Adrenal gland (tissue), 9 donors: ENCODE measurements at regions not wholly inside any gene's neighbourhood (a gene's known extent, or its start where the extent isn't known, plus 50 kb on each side); places are given as distances from the start of the nearest gene placed in this dataset.
"Not testable (repeated sequence)": the region's sequence is repeated elsewhere in the genome, so short reads cannot be mapped to it uniquely, and the experiment has no call there.

Experiments used
- DNase-seq, 7 donors: peaks; one replicate each; pipeline ENCODE4 v3.0.0-alpha.2; 2019 to 2020
- H3K27ac ChIP-seq, 5 donors: fragments of 200-600 bp; sonication (generic) in 4 of 5; 1 replicate in 3 of 5; 2 replicates in 2 of 5; pipeline versions ENCODE4 v1.5.1 to v1.8.0; 2016 to 2020; ENCODE audit warnings: mild to moderate bottlenecking in 1 of 5
- H3K27me3 ChIP-seq: fragments of 200-600 bp; 2 replicates; pipeline ENCODE4 v1.8.0; 2021
- H3K36me3 ChIP-seq, 2 donors: fragments of 200-600 bp; replicated peaks in 1 of 2; 1 replicate in 1 of 2; 2 replicates in 1 of 2; pipeline versions ENCODE4 v1.5.1 to v1.8.0; 2018 to 2022
- H3K4me1 ChIP-seq, 2 donors: fragments of 200-600 bp; replicated peaks in 1 of 2; 1 replicate in 1 of 2; 2 replicates in 1 of 2; pipeline versions ENCODE4 v1.5.1 to v1.8.0; 2018 to 2021
- H3K4me3 ChIP-seq, 4 donors: fragments of 200-600 bp; sonication (generic) in 3 of 4; one replicate each; pipeline ENCODE4 v1.5.1; 2016 to 2018
- H3K9me3 ChIP-seq, 3 donors: fragments of 200-600 bp; sonication (generic) in 1 of 3; replicated peaks in 1 of 3; 1 replicate in 2 of 3; 2 replicates in 1 of 3; pipeline versions ENCODE4 v1.5.1 to v1.8.0; 2016 to 2021
- CTCF ChIP-seq, 6 experiments: fragments of 450-650 bp in 4 of 6; fragments of 200-600 bp in 2 of 6; sonication (generic) in 1 of 6; IDR thresholded peaks; 1 replicate in 5 of 6; 2 replicates in 1 of 6; pipeline versions ENCODE4 v1.5.1 to v1.8.0; 2016 to 2021; ENCODE audit warnings: antibody characterized with exemption in 6 of 6, mild to moderate bottlenecking in 2 of 6, moderate library complexity in 1 of 6
- POLR2A ChIP-seq, 2 donors: fragments of 450-650 bp; IDR thresholded peaks; one replicate each; pipeline ENCODE4 v1.6.1; 2017; ENCODE audit warnings: antibody characterized with exemption in 2 of 2, mild to moderate bottlenecking in 2 of 2, moderate library complexity in 1 of 2
- WGBS, 4 donors: extraction: QIAGEN DNeasy Blood & Tissue Kit in 2 of 4; methylation state at CpG; one replicate each; pipeline versions ENCODE4 v1.1.5 to v1.1.7; 2013 to 2017; 5-methylcytosine and 5-hydroxymethylcytosine counted together
- intact Hi-C, 2 donors: fragments of 100-400 bp; cut with DNase I; formaldehyde crosslinking; loops; one replicate each; pipeline versions ENCODE4 v1.14.1 to v1.15.0; 2022 to 2023
- donor health status: healthy with polysubstance abuse.
- donor health status: Bipolar disorder and iron deficiency.
- donor health status: DM: yes; HTN: yes; CAD: no.
- donor health status: DM: no; HTN: no; CAD: no.
- donor health status: DM: no; HTN: no; CAD: no.

GRCh38 chr9:27829621-27830020 lies 256.3 kb upstream of the C9orf72 start:
- Histone ChIP-seq H3K27ac (no peak overlapping the region), H3K36me3 (no peaks in the 10 kb centered on the region), H3K9me3 (no peaks in the 10 kb centered on the region), H3K4me3 (no peak overlapping the region), H3K27me3 (no peaks in the 10 kb centered on the region), H3K4me1 (no peaks in the 10 kb centered on the region)
- intact Hi-C loops = no loop called here
- no peak for DNase-seq
- 49 to 59% (median 52%) methylated on average over 1 of the region's 1 CpG for WGBS, 4 donors
- TF ChIP-seq CTCF (IDR thresholded peaks at IDR 0.05) (no peak), POLR2A (IDR thresholded peaks at IDR 0.05) (no peak)

- 68 to 81% (median 71%) methylated on average over 3 of the region's 3 CpGs for WGBS, 4 donors
- DNase-seq = not testable (repeated sequence)
Observed at GRCh38 chr9:27832108-27832507, 258.8 kb upstream of the C9orf72 start.

GRCh38 chr9:27835286-27835685 lies 262.0 kb upstream of the C9orf72 start:
- no peak overlapping the region for H3K27ac ChIP-seq
- H3K36me3 ChIP-seq = no peaks in the 10 kb centered on the region
- H3K4me1 ChIP-seq = no peaks in the 10 kb centered on the region
- no peaks in the 10 kb centered on the region for H3K27me3 ChIP-seq
- intact Hi-C loops = no loop called here
- no peaks in the 10 kb centered on the region for H3K9me3 ChIP-seq
- DNase-seq = no peak
- WGBS, 4 donors = 81 to 100% (median 89%) methylated on average over 2 to 3 of the region's 3 CpGs
- TF ChIP-seq CTCF (IDR thresholded peaks at IDR 0.05) (no peak), POLR2A (IDR thresholded peaks at IDR 0.05) (no peak)
- H3K4me3 ChIP-seq = no peak overlapping the region

More at GRCh38 chr9:27832108-27832507, 258.8 kb upstream of the C9orf72 start:
- H3K9me3 ChIP-seq, H3K36me3 ChIP-seq, H3K4me3 ChIP-seq, H3K4me1 ChIP-seq, H3K27ac ChIP-seq, intact Hi-C loops, H3K27me3 ChIP-seq: not testable (repeated sequence)

GRCh38 chr9:27835746-27836145 lies 262.5 kb upstream of the C9orf72 start:
- intact Hi-C loops = no loop called here
- no peak for DNase-seq

More at GRCh38 chr9:27835746-27836145, 262.5 kb upstream of the C9orf72 start:
- Histone ChIP-seq H3K27me3 (no peaks in the 10 kb centered on the region), H3K4me1 (no peaks in the 10 kb centered on the region), H3K4me3 (no peak overlapping the region), H3K36me3 (no peaks in the 10 kb centered on the region), H3K27ac (no peak overlapping the region), H3K9me3 (no peaks in the 10 kb centered on the region)
- no peak for TF ChIP-seq CTCF (IDR thresholded peaks at IDR 0.05)
- no peak for TF ChIP-seq POLR2A (IDR thresholded peaks at IDR 0.05)
- WGBS, 4 donors = 85 to 91% (median 89%) methylated on average over 6 of the region's 6 CpGs
